Fibroblast of pulmonary artery (primary cell): ENCODE measurements at regions not wholly inside any gene's neighbourhood (a gene's known extent, or its start where the extent isn't known, plus 50 kb on each side); places are given as distances from the start of the nearest gene placed in this dataset.

Experiments
- DNase-seq: peaks from one replicate; pipeline ENCODE4 v3.0.0-alpha.2; 2010; ENCODE audit warnings: low read depth
- H3K4me3 ChIP-seq: replicated peaks from 2 replicates; pipeline ENCODE4 v1.5.1; 2011; ENCODE audit warnings: low read depth, mild to moderate bottlenecking, control low read depth, low read length, moderate library complexity
- TF ChIP-seq, protein P1 (sequence below): IDR thresholded peaks from 2 replicates; pipeline ENCODE4 v1.5.1; 2011; ENCODE audit warnings: mild to moderate bottlenecking, control low read depth, low read length, inconsistent platforms; ENCODE audit errors: missing control alignments

- DNase-seq = no peak
- no peak overlapping the region for H3K4me3 ChIP-seq
- TF ChIP-seq, protein P1, sequence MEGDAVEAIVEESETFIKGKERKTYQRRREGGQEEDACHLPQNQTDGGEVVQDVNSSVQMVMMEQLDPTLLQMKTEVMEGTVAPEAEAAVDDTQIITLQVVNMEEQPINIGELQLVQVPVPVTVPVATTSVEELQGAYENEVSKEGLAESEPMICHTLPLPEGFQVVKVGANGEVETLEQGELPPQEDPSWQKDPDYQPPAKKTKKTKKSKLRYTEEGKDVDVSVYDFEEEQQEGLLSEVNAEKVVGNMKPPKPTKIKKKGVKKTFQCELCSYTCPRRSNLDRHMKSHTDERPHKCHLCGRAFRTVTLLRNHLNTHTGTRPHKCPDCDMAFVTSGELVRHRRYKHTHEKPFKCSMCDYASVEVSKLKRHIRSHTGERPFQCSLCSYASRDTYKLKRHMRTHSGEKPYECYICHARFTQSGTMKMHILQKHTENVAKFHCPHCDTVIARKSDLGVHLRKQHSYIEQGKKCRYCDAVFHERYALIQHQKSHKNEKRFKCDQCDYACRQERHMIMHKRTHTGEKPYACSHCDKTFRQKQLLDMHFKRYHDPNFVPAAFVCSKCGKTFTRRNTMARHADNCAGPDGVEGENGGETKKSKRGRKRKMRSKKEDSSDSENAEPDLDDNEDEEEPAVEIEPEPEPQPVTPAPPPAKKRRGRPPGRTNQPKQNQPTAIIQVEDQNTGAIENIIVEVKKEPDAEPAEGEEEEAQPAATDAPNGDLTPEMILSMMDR = no peak
These were observed 373.4 kb downstream of the SEC16B start for GRCh38 chr1:177596485-177596884.

DNA sequence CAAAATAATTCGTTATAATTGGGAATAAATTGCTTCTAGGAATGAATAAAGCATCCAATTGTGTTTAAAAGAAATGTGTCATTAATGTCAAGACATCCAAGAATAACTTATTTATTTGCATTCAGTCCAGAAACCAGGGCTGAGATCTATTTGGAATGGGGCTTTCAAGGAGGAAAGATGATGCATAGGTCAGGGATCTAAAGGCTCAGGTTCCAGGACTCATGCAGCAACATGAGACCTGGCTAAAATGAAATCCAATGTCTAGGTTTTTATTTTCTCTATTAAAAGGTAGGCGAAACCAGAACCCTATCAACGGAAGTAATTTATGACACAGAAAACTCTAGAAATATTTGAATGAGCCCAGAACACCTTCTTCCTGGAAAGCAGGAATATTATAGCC, 376.8 kb downstream of the SEC16B start:
- no peak overlapping the region for H3K4me3 ChIP-seq
- DNase-seq = no peak
- TF ChIP-seq, protein P1 = no peak

GRCh38 chr1:177592624-177593023, 377.2 kb downstream of the SEC16B start:
- TF ChIP-seq, protein P1 = no peak

DNA sequence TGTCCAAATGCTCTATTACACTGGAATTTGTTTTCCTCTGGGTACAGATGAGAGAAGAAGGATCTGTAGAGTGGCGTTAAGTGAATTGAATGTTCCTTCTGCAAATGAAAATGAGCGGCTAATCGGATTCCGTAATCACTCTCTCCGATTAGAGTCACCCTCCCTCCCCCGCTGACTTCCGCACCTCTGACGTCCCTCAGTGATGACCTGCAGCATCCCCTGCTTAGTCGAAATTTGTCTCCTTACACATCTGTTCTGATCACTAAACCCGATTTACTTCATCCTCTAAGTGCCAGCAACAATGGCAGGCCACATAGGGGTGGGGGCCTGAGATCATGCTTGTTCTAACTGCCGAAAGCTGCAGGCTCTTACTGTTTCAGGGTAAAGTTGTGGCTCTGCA, 378.7 kb downstream of the SEC16B start:
- no peak for DNase-seq
- TF ChIP-seq, protein P1 = no peak
- no peak overlapping the region for H3K4me3 ChIP-seq

More at GRCh38 chr1:177592624-177593023, 377.2 kb downstream of the SEC16B start:
- no peak for DNase-seq
- H3K4me3 ChIP-seq = no peak overlapping the region

DNA sequence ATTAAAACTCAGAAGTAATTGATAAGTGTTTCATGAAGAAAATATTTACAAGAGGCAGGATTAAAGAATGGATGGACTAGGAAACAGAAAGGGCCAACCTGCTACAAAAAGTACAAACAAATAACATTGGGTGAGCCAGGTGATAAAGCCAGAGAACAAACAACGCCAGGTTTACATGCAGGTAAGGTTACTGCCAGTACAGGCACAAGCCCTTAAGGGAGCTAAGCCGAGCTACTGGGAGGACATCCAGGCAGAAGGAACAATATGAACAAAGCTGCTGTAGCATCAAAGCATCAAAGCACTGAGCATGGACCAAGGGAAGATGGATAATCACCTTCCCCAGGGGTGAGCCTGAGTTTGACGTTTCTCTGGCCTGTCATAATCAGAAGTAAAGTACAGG, 380.7 kb downstream of the SEC16B start:
- DNase-seq = no peak

GRCh38 chr1:177586429-177586828, 383.4 kb downstream of the SEC16B start:
- H3K4me3 ChIP-seq = no peak overlapping the region
- DNase-seq = peak; percentile 57
- TF ChIP-seq, protein P1 = no peak

More for the DNA sequence above, 380.7 kb downstream of the SEC16B start:
- TF ChIP-seq, protein P1 = no peak
- H3K4me3 ChIP-seq = no peak overlapping the region
